CMK (cell line): ENCODE measurements at regions not wholly inside any gene's neighbourhood (a gene's known extent, or its start where the extent isn't known, plus 50 kb on each side); places are given as distances from the start of the nearest gene placed in this dataset.

Experiments used
- DNase-seq: peaks from one replicate; pipeline ENCODE4 v3.0.0-alpha.2; 2010; ENCODE audit warnings: low read depth

DNA sequence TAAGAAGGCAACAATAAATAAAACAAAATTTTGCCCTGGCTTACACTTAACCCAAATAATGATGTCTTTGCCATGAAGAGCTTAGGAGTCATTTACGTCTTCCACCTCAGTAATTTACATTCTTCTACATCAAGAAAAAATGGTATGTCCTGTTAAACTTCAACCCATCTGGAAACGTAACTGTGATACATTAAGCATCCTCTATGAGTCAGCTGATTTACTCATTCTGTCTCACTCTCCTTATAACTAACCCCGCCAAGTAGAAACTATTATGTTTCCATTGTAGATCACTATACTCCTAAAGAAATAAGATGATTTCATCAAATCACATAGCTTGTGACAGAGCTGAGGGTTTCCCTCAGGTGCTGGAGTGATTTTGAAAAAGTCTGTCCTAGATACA is 330.7 kb downstream of the CDC14C start:
- no peak for DNase-seq

DNA sequence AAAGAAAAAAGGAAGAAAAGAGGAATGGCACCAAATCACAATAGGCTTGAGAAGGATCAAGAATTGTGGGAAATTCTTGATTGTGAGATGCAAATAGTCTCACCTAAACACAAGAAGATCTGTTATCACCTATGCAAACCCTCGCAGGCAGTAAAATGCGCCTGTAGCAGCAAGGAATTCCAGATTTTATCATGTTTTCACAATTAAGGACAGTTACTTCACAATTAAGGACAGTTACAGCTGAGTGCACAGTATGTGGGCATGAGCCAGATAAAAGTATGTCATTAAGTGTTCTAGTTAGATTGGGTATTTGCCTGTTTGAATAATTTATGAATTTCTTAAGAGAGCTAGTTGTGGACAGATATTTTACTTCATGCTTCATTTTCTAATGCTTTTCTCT is 336.2 kb downstream of the CDC14C start:
- no peak for DNase-seq

DNA sequence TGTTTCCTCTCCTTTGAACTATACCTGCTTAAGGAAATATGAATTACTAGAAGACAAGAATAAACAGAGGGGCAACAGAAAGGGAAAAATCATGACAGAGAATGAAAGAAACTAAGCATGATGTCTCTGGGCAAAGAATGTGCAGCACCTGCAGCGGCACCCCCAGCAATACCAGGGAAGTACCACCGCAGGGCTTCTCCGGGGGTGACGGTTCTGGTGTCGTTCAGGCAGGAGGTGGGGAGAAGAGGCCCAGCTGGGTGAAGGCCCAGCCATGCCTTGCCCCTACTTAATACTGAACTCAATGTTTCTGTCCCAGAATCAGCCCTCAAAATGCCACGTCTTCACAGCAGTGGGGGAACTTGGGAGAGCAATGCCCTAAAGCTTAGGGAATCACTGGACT is 337.6 kb downstream of the CDC14C start:
- DNase-seq = no peak

DNA sequence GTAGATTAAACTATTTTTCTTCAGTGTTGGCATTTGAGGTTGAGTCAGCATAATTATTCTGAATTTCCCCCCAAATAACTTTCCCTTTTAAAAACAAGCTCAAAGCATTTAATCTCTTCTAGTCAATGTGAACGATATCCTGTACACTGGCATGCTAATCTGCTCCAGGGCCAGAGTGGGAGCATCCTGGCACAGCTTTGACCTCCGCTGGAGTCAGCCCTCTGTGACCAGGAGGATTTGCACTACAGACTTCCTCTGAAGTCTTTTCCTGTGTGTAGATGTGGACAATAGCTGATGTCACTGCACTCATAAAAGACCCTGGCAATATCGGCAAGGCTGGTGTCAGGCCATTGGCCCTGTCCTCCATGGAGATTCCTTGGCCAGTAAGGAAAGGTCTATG is 340.2 kb downstream of the CDC14C start:
- no peak for DNase-seq

DNA sequence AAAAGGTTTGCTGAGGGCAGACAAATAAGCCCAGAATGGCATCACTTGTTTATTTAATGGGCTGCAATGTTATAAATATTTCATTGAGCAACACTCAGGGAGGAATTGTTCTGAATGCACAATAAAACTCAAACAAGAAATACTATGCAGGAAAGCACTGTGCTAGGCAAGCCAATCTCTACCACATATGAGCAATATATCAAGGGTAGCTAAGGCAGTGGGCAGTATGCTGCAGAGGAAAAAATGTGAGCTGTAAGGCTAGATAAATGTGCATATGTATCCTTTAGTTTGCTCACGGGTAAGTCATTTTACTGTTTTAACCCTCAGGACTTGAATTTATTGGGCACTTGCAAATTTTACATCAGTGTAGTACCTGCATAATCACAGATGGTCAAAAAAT is 349.6 kb downstream of the CDC14C start:
- no peak for DNase-seq

DNA sequence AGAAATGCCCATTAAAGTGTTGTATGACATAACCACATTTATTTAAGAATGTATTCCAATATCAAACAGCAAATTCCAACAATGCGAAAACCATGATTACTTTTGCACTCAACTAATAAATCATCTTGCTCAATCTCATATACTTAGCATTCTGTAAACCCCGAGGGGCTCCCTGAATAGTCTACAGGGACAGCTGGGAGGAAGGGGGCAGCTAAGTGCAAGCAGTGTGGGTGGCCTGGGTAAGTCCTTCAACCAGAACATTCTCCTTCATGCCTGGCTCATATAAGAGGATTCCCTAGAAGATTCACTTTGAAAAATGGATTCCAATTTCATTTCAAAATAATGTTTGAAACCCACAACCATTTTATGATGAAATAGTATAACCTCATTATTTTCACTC is 355.5 kb downstream of the CDC14C start:
- no peak for DNase-seq

DNA sequence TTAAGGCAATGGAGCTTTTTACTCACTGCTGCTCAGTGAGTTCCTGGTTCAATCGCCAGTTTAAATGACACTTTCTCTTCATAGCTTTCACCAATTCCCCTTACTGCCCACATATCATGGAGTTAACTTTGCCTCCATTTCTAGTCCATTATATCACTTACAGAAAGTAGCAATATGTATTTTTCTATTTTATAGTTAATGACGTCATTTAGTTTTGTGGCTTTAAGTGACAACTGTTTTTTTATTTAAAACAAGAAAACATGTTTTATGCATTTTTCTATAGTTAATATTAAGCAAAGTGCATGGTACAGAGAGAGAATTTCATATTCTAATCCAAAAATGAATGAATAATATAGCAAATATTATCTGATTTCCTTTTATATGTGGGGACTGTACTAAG is 363.3 kb downstream of the CDC14C start:
- DNase-seq = no peak

DNA sequence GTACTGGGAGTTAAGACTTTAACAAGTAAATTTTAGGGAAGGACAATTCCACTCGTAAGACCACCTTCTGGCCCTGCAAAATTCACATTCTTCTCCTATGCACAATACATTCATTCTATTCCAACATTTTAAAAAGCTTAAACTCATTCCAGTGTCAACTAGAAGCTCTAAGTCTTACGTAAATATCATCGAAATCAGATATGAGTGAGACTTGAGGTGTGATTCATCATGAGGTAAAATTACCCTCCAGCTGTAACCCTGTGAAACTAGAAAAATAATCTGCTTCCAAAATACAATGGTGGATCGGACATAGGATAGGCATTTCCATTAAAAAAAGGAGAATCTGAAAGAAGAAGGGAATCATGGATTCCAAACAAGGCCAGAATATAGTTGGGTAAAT is 370.3 kb downstream of the CDC14C start:
- no peak for DNase-seq

DNA sequence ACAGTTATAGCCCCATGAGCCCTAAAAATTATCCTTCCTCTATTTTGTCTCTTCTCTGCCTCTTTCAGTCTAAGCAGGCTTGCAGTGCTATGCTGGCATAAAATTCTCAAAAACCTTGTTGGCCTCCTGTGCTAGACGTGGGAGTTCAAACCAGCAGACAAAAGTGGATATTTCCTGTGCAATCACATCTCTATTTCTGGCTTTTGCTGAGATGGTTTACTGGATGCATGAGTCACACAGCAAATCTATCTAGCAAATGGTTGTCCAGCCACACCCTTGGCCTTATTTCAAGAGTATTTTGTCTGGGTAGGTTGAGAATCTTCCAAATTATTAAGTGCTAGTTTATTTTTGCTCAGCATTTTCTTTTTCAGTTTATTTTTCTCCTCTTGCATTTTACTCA is 370.8 kb downstream of the CDC14C start:
- no peak for DNase-seq

DNA sequence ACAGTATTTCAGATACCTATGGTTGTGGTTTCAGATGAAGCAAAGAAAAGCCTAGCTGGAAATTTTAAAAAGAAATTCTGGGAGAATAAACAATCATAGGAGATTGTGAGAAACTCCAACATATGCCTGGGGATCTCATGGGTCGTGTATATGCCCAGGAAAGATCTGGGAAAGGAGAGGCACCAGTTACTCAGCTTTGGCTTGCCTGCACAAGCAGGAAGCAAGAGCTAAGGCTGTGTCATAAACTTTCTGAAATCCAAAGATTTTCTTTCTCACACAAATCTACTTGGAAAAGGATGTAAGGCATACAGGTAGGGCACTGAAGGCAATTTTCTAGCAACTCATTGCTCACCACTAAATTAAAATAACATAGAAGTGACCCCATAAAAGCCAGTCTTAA is 373.6 kb downstream of the CDC14C start:
- DNase-seq = no peak

DNA sequence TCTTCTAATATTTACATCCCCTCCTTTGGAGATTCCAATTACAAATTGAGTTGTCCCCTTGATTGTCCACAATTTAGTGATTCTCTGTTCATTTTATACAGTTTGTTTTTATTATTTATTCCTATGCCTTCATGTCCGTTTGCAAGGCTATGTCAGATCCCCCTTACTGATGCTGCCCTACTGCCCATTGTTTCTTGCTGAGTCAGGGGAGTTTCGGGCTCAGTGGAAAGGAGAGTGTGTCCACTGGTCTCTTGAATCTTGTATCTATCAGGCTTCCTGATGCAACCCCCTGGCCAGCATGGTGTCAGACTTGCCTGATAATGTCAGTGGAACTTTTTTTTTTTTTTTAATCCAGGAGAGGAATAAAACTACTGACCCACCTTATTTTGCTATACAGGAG is 384.4 kb downstream of the CDC14C start:
- DNase-seq = no peak

DNA sequence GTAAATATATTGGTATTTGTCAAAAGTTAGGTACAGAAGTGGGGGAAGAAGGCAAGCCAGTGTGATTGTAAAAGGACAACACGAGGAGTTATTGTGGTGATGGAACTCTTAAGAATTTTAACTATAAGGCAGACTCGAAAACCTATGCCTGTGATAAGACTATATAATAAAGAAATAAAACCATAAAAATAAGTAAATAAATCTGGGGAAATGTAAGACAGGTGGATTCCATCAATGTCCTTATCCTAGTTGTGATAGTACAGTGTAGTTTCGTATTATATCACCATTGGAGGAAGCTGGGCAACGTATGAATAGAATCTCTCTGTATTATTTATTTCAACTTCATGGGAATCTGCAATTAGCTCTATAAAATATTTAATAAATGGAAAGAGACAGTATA is 395.7 kb downstream of the CDC14C start:
- no peak for DNase-seq

DNA sequence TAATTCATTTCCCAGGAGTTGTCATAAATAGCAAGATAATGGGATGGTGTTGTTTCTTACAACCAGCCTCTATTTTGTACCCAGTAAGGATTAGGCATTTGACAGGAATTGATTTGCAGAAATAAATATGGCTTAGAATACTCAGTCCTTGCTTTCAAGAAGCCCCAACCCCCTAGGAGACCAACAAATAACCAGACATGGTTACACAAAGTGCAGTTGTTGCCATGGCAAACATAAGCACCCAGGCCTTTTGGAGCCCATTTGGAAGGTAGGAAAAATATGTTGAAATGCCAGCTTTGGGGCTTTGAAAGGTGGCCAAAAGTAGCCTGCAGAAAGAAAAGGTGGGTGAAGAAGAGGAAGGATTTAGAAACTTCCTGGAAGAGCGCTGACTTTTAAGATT is 397.5 kb downstream of the CDC14C start:
- DNase-seq = no peak

DNA sequence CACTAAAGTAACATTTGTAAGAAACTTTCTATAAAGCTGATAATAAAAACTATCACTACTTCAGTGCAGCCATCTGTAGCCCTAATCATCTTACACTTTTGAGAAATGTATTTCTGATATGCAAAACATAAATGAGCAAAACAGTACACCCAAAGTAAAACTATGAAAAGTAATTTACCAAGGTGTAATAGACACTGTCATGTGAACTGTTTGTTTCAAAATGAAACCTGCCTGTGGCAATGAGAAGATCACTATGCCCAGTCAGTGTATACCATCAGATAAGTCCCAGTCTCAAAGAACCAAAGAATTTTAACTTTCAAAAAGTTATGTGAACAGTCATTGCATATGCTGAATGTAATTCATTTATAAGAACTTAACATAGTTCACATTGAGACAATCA is 398.1 kb downstream of the CDC14C start:
- DNase-seq = no peak

DNA sequence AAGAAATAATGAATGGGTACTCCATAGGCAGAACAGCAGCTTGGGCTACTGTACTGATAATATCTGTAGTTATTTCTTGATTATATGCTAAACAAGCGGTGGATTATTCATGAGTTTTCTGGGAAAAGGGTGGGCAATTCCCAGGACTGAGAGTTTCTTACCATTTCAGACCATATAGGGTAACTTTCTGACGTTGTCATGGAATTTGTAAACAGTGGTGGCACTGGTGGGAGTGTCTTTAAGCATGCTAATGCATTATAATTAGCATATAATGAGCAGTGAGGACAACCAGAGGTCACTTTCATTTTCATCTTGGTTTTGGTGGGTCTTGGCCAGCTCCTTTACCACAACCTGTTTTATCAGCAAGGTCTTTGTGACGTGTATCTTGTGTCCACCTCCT is 399.7 kb downstream of the CDC14C start:
- DNase-seq = no peak

DNA sequence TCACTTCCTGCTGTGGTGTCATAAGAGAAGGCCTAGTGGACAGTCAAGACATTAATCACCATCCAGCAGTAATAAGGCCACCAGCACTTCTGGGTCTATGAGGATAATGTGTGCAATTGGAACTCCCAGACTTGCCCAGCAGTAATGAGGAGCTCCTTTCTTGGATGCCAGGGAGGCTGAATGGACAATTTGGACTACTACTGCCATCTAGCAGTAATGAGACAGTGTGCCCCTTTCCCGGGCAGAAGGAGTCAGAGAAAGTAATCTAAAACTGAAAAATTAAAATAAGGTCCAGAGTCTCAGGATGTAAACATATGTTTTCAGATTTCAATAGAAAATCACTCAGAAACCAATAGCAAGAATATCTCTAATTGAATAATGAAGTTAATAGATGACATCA is 400.4 kb downstream of the CDC14C start:
- DNase-seq = no peak

DNA sequence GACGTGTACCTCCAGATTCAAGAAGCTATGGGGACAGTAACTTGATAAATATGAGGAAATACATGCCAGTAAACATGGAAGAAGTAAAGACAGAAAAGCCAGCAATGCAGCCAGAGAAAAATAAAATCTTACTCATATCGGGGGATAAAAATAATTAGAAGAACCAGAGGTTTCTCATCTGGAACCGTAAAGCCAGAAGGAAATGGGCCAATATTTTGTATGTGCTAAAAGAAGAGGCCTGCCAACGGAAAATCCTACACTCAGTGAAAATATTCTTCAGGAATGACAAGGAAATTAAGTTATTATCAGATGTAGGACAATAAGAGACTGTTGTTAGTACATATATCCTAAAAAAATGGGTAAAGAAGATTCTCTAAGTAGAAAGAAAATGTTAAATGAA is 401.2 kb downstream of the CDC14C start:
- no peak for DNase-seq

DNA sequence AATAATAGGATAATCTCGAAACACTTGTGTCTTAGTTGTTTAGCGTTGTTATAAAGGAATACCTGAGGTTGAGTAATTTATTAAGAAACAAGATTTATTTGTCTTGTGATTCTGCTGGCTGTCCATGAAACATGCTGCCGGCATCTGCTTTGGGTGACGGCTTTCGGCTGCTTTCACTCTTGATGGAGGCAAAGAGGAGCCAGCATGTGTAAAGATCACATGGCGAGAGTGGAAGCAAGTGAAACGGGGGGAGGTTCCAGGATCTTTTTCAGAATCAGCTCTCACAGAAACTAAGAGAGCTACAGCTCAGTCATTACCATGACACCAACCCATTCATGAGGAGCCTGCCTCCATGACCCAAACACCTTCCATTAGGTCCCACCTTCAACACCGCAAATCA is 402.8 kb downstream of the CDC14C start:
- no peak for DNase-seq

DNA sequence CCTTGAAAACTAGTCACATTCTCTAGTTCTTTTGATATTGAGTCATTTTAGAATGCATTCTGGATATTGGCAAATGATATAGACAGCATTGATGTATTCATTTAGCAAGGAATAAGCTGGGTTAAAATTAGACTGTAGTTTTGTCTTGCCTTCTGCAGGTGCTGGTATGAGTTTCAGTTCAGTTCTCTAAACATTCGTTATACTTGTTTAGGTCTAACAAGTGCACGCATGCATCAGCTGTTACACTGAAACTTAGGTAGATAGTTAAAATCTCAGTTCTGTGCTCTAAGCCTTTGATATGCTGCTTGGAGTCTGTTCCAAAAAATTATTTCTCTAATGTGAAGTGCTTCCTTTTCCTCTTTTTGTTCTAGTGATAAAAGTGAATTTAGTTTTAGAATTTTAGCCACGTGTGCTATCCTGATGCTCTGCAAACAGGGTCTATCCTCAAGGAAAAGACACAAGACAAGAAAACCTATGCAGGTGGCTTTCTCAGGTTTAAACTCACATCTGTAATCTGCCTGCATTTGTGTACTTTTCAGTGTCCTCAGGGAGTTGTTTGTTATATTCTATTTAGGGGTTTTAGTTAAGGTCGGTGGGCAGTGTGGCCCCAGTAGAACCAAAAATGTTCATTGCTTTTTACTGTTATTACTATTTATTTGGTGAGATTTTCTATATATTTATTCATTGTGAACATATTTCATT is 409.0 kb downstream of the CDC14C start:
- DNase-seq = no peak

DNA sequence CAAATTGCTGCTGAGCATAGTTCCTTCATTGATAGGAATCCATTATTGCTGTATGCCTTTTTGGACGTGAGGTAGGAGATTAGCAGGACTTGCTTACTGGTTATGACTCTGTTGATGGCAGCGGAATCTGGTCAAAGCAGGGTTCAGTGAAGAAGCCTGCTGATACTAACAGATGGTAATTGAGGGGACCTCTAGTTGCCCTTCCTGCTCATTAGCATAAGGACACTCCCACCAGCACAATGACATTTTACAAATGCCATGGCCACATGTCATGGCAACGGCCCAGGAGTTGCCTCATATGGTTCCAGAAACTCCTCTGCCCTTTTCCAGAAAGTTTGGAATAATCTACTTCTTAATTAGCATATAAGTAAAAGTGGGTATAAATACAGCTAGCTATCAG is 417.5 kb downstream of the CDC14C start:
- no peak for DNase-seq

DNA sequence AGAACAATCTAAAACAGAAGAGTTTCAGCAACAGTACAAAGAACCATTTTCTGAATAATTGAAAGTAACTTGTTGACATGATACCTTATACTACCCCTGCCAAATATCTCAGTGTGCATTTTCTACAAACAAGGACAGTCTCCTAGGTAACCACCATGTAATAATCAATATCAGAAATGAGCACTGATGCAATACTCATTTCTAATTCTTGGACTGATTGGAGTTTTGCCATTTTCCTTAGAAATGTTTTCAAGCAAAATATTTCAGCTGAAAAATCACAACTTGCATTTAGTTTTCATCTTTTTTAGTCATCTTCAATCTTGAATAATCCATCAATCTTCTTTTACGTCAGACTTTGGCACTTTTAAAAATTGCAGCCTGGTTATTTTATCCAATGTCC is 420.2 kb downstream of the CDC14C start:
- DNase-seq = no peak

DNA sequence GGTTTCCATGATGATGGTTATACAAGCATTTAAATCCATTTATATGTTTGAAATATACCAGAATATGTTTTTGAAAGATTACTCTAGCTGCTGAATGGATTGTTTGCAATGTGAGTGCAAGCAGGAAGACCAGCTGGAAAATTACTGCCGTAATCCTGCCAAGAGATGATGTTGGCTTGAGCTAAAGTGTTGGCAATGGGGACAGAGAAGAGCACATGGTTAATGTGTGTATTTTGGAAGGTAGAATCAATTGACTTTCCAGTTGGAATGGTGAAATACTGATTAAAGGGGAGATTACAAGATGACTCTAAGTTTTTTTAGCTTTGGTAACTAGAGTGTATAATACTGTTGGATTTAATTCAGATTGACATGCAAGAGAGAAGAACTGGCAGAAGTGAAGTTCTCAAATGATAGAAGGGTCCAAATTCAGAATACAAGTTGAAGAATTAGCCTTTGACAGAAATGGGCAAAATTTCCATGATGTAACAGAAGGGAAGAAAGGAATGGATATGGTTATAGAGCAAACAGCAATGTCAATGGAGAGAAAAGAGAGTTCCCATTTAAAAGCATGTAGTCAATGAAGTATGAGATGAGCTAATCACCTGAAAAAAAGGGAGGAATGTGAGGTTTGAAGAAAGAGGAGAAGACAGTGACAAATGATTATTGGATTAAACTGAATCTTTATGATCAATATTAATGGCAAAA is 422.0 kb downstream of the CDC14C start:
- no peak for DNase-seq

DNA sequence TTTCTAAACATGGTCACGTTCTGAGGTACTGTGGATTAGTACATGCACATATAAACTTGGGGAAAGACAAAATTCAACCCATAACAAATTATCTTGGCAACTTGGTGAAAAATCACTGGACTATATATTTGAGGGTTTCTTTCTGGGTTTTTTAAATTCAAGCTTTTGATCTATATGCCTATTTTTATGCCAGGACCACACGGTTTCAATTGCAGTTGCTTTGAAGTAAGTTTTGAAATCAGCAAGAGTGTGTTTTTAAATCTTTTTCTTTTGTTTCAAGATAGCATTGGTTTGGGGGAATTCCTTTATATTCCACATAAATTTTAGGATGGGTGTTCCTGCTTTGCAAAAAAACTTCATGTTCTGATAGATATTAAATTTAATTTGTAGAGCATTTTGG is 406.4 kb upstream of the VWC2 start:
- DNase-seq = no peak

DNA sequence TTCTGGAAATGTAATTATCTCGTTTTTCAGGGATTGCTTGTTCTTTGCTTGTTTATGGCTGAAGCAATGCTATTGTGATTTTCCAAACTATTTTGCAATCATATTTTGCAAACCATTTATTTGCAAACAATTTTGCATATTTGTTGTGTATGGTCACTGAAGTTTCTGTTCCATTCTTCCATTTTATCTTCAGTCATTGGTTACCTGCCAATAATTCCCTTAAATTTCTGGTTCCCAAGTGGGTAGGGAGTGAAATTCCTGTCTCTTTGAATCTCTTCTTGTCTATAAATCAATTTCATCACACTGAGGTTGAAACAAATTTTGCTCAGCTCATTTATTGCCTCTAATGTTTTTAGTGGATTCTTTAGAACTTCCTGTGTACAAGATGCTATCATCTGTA is 401.7 kb upstream of the VWC2 start:
- no peak for DNase-seq
